ENCODE measurements at regions not wholly inside any gene's neighbourhood (a gene's known extent, or its start where the extent isn't known, plus 50 kb on each side); places are given as distances from the start of the nearest gene placed in this dataset.

DNA sequence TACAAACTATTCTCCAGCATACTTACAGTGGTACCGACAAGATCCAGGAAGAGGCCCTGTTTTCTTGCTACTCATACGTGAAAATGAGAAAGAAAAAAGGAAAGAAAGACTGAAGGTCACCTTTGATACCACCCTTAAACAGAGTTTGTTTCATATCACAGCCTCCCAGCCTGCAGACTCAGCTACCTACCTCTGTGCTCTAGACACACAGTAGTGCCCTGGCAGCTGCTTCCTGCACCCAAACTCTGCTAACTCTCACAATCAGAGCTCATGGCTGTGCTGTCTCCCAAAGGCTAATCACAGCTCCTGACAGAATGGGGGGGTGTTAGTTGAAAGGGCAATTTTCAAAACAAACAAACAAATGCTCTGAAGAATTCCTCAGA is 95.2 kb upstream of the OR4E1 start:
- TF ChIP-seq EZH2 (IDR thresholded peaks at IDR 0.05) (no peak), FOXP2 (optimal IDR thresholded peaks at IDR 0.05; ENCODE audit: control extremely low read depth, extremely low read length, insufficient read depth) (no peak), POLR2AphosphoS5 (IDR thresholded peaks at IDR 0.05; ENCODE audit: borderline replicate concordance, low read depth, low read length) (no peak)

Measured in SK-N-MC (cell line).